Dendritic cell treated with granulocyte-macrophage colony-stimulating factor and Interleukin-4, amounts not matched to agents 40 ng/mL and 50 ng/mL, for 4 days (primary cell): ENCODE measurements at regions not wholly inside any gene's neighbourhood (a gene's known extent, or its start where the extent isn't known, plus 50 kb on each side); places are given as distances from the start of the nearest gene placed in this dataset.
"Not testable (repeated sequence)": the region's sequence is repeated elsewhere in the genome, so short reads cannot be mapped to it uniquely, and the experiment has no call there.

Experiments used
- H3K27ac Mint-ChIP-seq: one replicate; pipeline ENCODE4 v1.8.0; 2022; ENCODE audit warnings: mild to moderate bottlenecking, mixed read lengths
- H3K27me3 Mint-ChIP-seq: one replicate; pipeline ENCODE4 v1.8.0; 2022; ENCODE audit warnings: mild to moderate bottlenecking, mixed read lengths
- H3K36me3 Mint-ChIP-seq: one replicate; pipeline ENCODE4 v1.8.0; 2022; ENCODE audit warnings: low read depth, mixed read lengths
- H3K4me1 Mint-ChIP-seq: one replicate; pipeline ENCODE4 v1.8.0; 2022; ENCODE audit warnings: low read depth, mixed read lengths
- H3K4me3 Mint-ChIP-seq: one replicate; pipeline ENCODE4 v1.8.0; 2022; ENCODE audit warnings: mild to moderate bottlenecking, moderate library complexity, mixed read lengths
- H3K9me3 Mint-ChIP-seq: one replicate; pipeline ENCODE4 v1.8.0; 2022; ENCODE audit warnings: mixed read lengths
- intact Hi-C: fragments of 100-400 bp; cut with micrococcal nuclease; formaldehyde crosslinking; loops from one replicate; pipeline ENCODE4 v1.15.0; 2022

DNA sequence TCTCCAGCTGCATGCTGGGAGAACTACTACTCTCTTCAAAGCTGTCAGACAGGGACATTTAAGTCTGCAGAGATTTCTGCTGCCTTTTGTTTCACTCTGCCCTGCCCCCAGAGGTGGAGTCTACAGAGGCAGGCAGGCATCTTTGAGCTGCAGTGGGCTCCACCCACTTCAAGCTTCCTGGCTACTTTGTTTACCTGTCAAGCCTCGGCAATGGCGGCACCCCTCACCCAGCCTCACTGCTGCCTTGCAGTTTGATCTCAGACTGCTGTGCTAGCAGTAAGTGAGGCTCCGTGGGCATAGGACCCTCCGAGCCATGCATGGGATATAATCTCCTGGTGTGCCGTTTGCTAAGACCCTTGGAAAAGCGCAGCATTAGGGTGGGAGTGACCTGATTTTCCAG is 61.7 kb downstream of the DMRTA1 start:
- intact Hi-C loops = not testable (repeated sequence)

GRCh38 chr9:22508790-22509189 is 62.2 kb downstream of the DMRTA1 start:
- Mint-ChIP-seq H3K27ac (no peak overlapping the region), H3K27me3 (no peaks in the 10 kb centered on the region), H3K9me3 (peaks cover 11% of the 10 kb centered on the region), H3K36me3 (no peaks in the 10 kb centered on the region), H3K4me3 (no peak overlapping the region), H3K4me1 (no peaks in the 10 kb centered on the region)
- intact Hi-C loops = no loop called here

More for the DNA sequence above, 61.7 kb downstream of the DMRTA1 start:
- H3K4me1 Mint-ChIP-seq, H3K27me3 Mint-ChIP-seq, H3K27ac Mint-ChIP-seq, H3K36me3 Mint-ChIP-seq, H3K4me3 Mint-ChIP-seq: not testable (repeated sequence)
- H3K9me3 Mint-ChIP-seq = peaks cover 11% of the 10 kb centered on the region

DNA sequence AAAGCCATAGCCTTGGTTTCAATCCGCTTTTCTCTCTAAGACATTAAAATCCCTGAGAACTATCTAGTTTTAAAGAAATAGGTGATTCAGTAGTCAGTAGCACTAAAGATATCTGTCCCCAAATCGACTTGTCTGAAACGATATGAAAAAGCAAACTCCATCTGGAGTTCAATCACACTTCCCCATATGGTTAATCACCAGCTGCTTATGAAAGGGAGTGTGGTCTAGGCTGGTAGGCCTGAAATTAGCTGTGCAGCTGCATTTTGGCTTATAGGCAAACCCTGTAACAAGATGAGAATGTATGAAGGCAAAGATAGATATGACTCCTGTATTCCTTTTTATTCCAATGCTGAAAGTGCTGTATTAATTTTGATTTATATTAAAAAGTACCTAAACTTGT is 65.9 kb downstream of the DMRTA1 start:
- no peaks in the 10 kb centered on the region for H3K36me3 Mint-ChIP-seq

GRCh38 chr9:22514871-22515270 is 68.2 kb downstream of the DMRTA1 start:
- no peaks in the 10 kb centered on the region for H3K27me3 Mint-ChIP-seq
- H3K27ac Mint-ChIP-seq = no peak overlapping the region
- no peak overlapping the region for H3K4me3 Mint-ChIP-seq
- intact Hi-C loops = no loop called here
- no peaks in the 10 kb centered on the region for H3K9me3 Mint-ChIP-seq
- no peaks in the 10 kb centered on the region for H3K36me3 Mint-ChIP-seq
- H3K4me1 Mint-ChIP-seq = no peaks in the 10 kb centered on the region

More for the DNA sequence above, 65.9 kb downstream of the DMRTA1 start:
- Mint-ChIP-seq H3K4me1 (no peaks in the 10 kb centered on the region), H3K27ac (no peak overlapping the region), H3K9me3 (peaks cover 6% of the 10 kb centered on the region), H3K27me3 (no peaks in the 10 kb centered on the region), H3K4me3 (no peak overlapping the region)
- intact Hi-C loops = no loop called here

GRCh38 chr9:22522206-22522740 is 75.6 kb downstream of the DMRTA1 start:
- no peak overlapping the region for H3K27ac Mint-ChIP-seq
- no peaks in the 10 kb centered on the region for H3K4me1 Mint-ChIP-seq
- H3K36me3 Mint-ChIP-seq = no peaks in the 10 kb centered on the region
- H3K4me3 Mint-ChIP-seq = no peak overlapping the region
- intact Hi-C loops = no loop called here
- no peaks in the 10 kb centered on the region for H3K27me3 Mint-ChIP-seq
- no peaks in the 10 kb centered on the region for H3K9me3 Mint-ChIP-seq

DNA sequence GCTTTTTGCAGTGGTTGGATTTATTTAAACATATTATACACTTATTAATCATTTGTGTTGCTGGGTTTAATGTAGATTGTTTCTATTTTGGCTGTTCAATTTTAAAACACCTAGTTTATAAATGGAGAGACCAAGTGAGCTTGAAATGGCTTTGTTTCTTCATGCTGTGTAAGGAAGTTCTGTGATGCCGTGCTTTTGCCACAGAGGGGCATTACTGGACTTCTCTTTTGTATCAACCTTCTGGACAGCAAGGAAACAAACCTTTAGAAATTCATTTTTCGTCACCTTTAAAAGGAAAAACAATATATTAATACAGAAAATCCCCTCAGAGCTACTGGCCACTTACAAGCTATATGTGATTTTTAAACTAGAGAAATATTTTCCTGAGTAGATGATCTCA is 81.9 kb downstream of the DMRTA1 start:
- no peaks in the 10 kb centered on the region for H3K36me3 Mint-ChIP-seq
- intact Hi-C loops = no loop called here
- no peaks in the 10 kb centered on the region for H3K27me3 Mint-ChIP-seq
- H3K9me3 Mint-ChIP-seq = no peaks in the 10 kb centered on the region
- no peak overlapping the region for H3K27ac Mint-ChIP-seq
- H3K4me1 Mint-ChIP-seq = no peaks in the 10 kb centered on the region
- H3K4me3 Mint-ChIP-seq = no peak overlapping the region

GRCh38 chr9:22529426-22530199 is 83.0 kb downstream of the DMRTA1 start:
- Mint-ChIP-seq H3K27me3 (no peaks in the 10 kb centered on the region), H3K36me3 (no peaks in the 10 kb centered on the region), H3K9me3 (no peaks in the 10 kb centered on the region), H3K4me1 (no peaks in the 10 kb centered on the region), H3K27ac (no peak overlapping the region), H3K4me3 (no peak overlapping the region)
- intact Hi-C loops = no loop called here

- no peak overlapping the region for H3K27ac Mint-ChIP-seq
- no peaks in the 10 kb centered on the region for H3K4me1 Mint-ChIP-seq
- H3K9me3 Mint-ChIP-seq = no peaks in the 10 kb centered on the region
- intact Hi-C loops = no loop called here
- no peaks in the 10 kb centered on the region for H3K36me3 Mint-ChIP-seq
- no peak overlapping the region for H3K4me3 Mint-ChIP-seq
- H3K27me3 Mint-ChIP-seq = no peaks in the 10 kb centered on the region
These were observed 89.2 kb downstream of the DMRTA1 start for GRCh38 chr9:22535780-22536179.

- no peak overlapping the region for H3K4me3 Mint-ChIP-seq
- no peak overlapping the region for H3K27ac Mint-ChIP-seq
- H3K9me3 Mint-ChIP-seq = no peaks in the 10 kb centered on the region
- no peaks in the 10 kb centered on the region for H3K36me3 Mint-ChIP-seq
- no peaks in the 10 kb centered on the region for H3K27me3 Mint-ChIP-seq
- H3K4me1 Mint-ChIP-seq = no peaks in the 10 kb centered on the region
- intact Hi-C loops = no loop called here
These were observed 91.1 kb downstream of the DMRTA1 start for GRCh38 chr9:22537721-22538120.

DNA sequence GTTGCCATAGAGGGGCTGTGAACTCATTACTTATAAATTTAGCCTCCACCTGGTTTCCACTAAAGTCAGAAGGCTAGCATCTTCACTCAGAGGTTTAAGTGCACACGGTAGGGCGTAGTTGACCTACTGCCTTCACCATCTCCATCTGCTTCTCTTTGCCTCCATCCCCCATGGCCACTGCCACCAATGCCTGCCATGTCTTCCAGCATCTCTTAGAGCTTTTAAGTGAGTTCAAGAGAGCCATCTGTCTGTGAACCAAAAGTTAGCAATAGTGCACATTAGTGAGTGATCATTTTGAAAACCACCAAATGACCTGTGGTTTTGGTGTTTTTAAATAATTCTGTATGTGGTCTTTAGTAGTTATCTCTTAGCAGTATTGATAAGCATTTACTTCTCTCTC is 102.0 kb downstream of the DMRTA1 start:
- Mint-ChIP-seq H3K27me3 (no peaks in the 10 kb centered on the region), H3K4me1 (no peaks in the 10 kb centered on the region), H3K36me3 (no peaks in the 10 kb centered on the region)

DNA sequence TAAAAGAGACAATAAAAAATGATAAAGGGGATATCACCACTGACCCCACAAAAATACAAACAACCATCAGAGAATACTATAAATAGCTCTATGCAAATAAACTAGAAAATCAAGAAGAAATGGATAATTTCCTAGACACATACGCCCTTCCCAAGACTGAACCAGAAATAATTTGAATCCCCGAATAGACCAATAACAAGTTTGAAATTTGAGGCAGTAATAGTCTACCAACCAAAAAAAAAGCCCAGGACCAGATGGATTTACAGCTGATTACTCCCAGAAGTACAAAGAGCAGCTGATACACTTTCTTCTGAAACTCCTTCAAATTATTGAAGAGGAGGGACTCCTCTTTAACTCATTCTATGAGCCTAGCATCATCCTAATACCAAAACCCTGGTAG is 128.1 kb downstream of the DMRTA1 start:
- no peaks in the 10 kb centered on the region for H3K27me3 Mint-ChIP-seq
- no peak overlapping the region for H3K27ac Mint-ChIP-seq
- peaks cover 63% of the 10 kb centered on the region for H3K9me3 Mint-ChIP-seq
- no peaks in the 10 kb centered on the region for H3K36me3 Mint-ChIP-seq
- no peaks in the 10 kb centered on the region for H3K4me1 Mint-ChIP-seq
- no peak overlapping the region for H3K4me3 Mint-ChIP-seq
- intact Hi-C loops = no loop called here

More for the DNA sequence above, 102.0 kb downstream of the DMRTA1 start:
- no peak overlapping the region for H3K27ac Mint-ChIP-seq
- H3K9me3 Mint-ChIP-seq = no peaks in the 10 kb centered on the region
- intact Hi-C loops = no loop called here
- H3K4me3 Mint-ChIP-seq = no peak overlapping the region

GRCh38 chr9:22580788-22581187 is 134.2 kb downstream of the DMRTA1 start:
- no peaks in the 10 kb centered on the region for H3K36me3 Mint-ChIP-seq
- H3K9me3 Mint-ChIP-seq = peaks cover 31% of the 10 kb centered on the region
- no peaks in the 10 kb centered on the region for H3K4me1 Mint-ChIP-seq
- H3K27me3 Mint-ChIP-seq = no peaks in the 10 kb centered on the region
- H3K27ac Mint-ChIP-seq = no peak overlapping the region
- intact Hi-C loops = no loop called here
- no peak overlapping the region for H3K4me3 Mint-ChIP-seq

GRCh38 chr9:22582221-22582620 is 135.6 kb downstream of the DMRTA1 start:
- H3K27me3 Mint-ChIP-seq = no peaks in the 10 kb centered on the region
- peaks cover 28% of the 10 kb centered on the region for H3K9me3 Mint-ChIP-seq
- no peaks in the 10 kb centered on the region for H3K4me1 Mint-ChIP-seq
- H3K36me3 Mint-ChIP-seq = no peaks in the 10 kb centered on the region
- H3K27ac Mint-ChIP-seq = no peak overlapping the region
- intact Hi-C loops = no loop called here
- H3K4me3 Mint-ChIP-seq = no peak overlapping the region

GRCh38 chr9:22588918-22589317 is 142.3 kb downstream of the DMRTA1 start:
- Mint-ChIP-seq H3K9me3 (no peaks in the 10 kb centered on the region), H3K4me1 (no peaks in the 10 kb centered on the region), H3K36me3 (no peaks in the 10 kb centered on the region), H3K27ac (no peak overlapping the region), H3K27me3 (no peaks in the 10 kb centered on the region), H3K4me3 (no peak overlapping the region)
- intact Hi-C loops = no loop called here
